GM19023 (cell line): ENCODE measurements at regions not wholly inside any gene's neighbourhood (a gene's known extent, or its start where the extent isn't known, plus 50 kb on each side); places are given as distances from the start of the nearest gene placed in this dataset.
A peak's percentile ranks its signal among the peaks of the same experiment; 100 is the strongest.

Source experiments
- ATAC-seq: cut with Tn5 transposase; IDR thresholded peaks from one replicate; pipeline ENCODE4 v1.9.1; 2021; ENCODE audit warnings: mild to moderate bottlenecking, moderate library complexity; ENCODE audit not compliant: unreplicated experiment

- peak; percentile 76 for ATAC-seq
These were observed 63.2 kb upstream of the ATP11B start for GRCh38 chr3:182729903-182730674.

GRCh38 chr3:182730675-182731042 lies 62.6 kb upstream of the ATP11B start:
- ATAC-seq, result peak; percentile 6

- ATAC-seq, result no peak
These were observed 61.5 kb upstream of the ATP11B start for GRCh38 chr3:182731764-182732163.

- ATAC-seq, result no peak
These were observed 60.9 kb upstream of the ATP11B start for GRCh38 chr3:182732232-182733015.

GRCh38 chr3:182735672-182736071 lies 57.6 kb upstream of the ATP11B start:
- no peak for ATAC-seq

- ATAC-seq, result no peak
These were observed 55.5 kb upstream of the ATP11B start for GRCh38 chr3:182737825-182738224.

GRCh38 chr3:182738583-182739411 lies 54.5 kb upstream of the ATP11B start:
- ATAC-seq, result no peak

- ATAC-seq, result no peak
These were observed 53.7 kb upstream of the ATP11B start for GRCh38 chr3:182739619-182740018.

- no peak for ATAC-seq
These were observed 52.6 kb upstream of the ATP11B start for GRCh38 chr3:182740710-182741109.

GRCh38 chr3:182741214-182741613 lies 52.1 kb upstream of the ATP11B start:
- ATAC-seq, result no peak
